H7 (cell line): ENCODE measurements at regions not wholly inside any gene's neighbourhood (a gene's known extent, or its start where the extent isn't known, plus 50 kb on each side); places are given as distances from the start of the nearest gene placed in this dataset.
"Not testable (repeated sequence)": the region's sequence is repeated elsewhere in the genome, so short reads cannot be mapped to it uniquely, and the experiment has no call there.

Experiments used
- DNase-seq: peaks from one replicate; pipeline ENCODE4 v3.0.0; 2012
- H3K27me3 ChIP-seq: 2 replicates; pipeline ENCODE4 v1.6.0; 2011; ENCODE audit warnings: mild to moderate bottlenecking, low read length; ENCODE audit not compliant: control insufficient read depth, insufficient read depth
- H3K36me3 ChIP-seq: replicated peaks from 2 replicates; pipeline ENCODE4 v1.5.1; 2011; ENCODE audit warnings: low read length; ENCODE audit not compliant: control insufficient read depth, insufficient read depth
- H3K4me3 ChIP-seq: 2 replicates; pipeline ENCODE4 v1.5.1; 2011; ENCODE audit warnings: low read depth, mild to moderate bottlenecking, control low read depth, low read length, moderate library complexity; ENCODE audit not compliant: insufficient read depth

DNA sequence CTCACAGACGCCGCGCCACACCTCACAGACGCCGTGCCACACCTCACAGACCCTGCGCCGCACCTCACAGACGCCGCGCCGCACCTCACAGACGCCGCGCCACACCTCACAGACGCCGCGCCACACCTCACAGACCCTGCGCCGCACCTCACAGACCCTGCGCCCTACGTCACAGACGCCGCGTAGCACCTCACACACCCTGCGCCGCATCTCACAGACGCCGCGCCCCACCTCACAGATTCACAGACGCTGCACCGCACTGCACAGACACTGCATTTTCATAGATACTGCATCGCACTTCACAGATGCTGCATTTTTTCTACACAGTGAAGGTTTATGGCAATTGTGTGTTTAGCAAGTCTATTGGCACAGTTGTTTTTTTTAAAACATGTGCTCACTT, 657.8 kb downstream of the TRIML1 start:
- not testable (repeated sequence) for H3K36me3 ChIP-seq, H3K4me3 ChIP-seq, DNase-seq, H3K27me3 ChIP-seq

DNA sequence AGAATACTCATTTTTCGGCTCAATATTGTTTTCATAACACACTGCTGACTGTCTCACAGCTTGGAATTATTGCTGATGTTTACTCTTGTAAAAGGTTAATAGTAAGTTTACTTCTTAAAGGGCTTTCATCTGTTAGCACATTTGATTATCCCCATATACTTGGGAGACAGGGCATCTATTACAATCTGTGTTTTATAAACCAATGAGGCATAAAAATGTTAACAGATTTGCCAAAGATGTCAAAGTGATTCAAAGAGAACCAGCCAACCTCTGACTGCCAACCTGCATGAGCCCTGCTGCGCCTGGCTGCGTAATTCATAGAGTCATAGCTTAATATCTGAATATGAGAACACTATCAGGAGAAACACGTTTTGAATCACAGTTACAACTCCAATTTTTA, 665.6 kb downstream of the TRIML1 start:
- DNase-seq, result no peak
- H3K36me3 ChIP-seq, result no peaks in the 10 kb centered on the region
- H3K4me3 ChIP-seq, result no peak overlapping the region
- H3K27me3 ChIP-seq, result no peaks in the 10 kb centered on the region

DNA sequence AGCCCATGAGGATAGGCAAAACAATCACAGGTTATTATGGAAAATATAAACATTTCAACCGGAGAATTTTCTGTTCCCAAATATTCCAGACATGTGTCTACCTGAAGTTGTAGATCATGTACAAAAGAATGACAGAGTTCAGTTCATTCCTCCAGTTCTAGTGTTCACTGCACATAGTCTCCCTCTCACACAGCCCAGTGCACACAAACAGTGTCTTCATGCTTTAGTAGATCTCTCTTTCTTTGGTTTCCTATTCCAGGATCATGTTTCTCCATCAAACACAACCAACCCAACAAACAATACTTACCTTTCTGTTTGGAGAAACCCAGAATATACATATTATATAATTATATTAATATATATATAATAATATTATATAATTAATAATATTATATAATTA, 671.9 kb downstream of the TRIML1 start:
- H3K4me3 ChIP-seq, result no peak overlapping the region
- no peak for DNase-seq
- no peaks in the 10 kb centered on the region for H3K36me3 ChIP-seq
- H3K27me3 ChIP-seq, result no peaks in the 10 kb centered on the region

DNA sequence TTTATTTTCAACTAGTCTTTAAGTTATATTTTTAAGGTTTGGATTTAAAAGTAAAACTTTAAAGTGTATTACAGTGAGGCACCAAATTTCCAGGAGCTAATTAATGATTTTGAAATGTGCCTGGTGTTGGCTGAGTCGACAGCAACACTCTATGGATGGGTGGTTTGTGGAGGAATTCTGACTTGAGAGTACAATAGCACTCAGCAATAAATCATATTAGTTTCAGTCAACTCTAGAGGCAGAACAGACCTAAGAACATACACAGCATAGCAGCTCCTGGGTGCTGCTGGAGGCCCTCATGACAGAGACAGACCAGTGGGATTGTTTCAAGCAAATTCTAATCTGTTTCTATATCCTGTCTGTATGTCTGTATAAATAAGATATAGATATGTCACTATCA, 673.4 kb downstream of the TRIML1 start:
- H3K4me3 ChIP-seq, result no peak overlapping the region
- no peak for DNase-seq
- H3K27me3 ChIP-seq, result no peaks in the 10 kb centered on the region
- no peaks in the 10 kb centered on the region for H3K36me3 ChIP-seq

DNA sequence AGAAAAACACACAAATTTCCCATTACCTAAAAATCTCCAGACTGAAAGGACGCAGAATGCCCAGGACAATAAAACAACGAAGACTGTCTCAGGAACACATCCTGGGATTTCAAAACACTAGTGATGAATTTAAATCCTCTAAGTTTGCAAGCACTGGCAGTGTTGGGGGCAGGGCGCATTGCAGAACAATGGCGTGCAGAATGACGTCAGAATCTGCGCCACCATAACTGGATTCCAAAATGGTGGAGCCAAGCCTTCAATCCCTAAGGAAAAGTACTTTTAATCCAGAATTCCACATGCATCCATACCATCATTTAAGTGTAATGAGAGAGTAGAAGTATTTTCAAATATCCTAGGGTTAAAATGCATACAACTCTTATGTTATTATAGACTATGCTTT, 679.1 kb downstream of the TRIML1 start:
- no peak overlapping the region for H3K4me3 ChIP-seq
- H3K27me3 ChIP-seq, result no peaks in the 10 kb centered on the region; the same call in 1 of the 2 replicates
- H3K36me3 ChIP-seq, result no peaks in the 10 kb centered on the region
- no peak for DNase-seq

DNA sequence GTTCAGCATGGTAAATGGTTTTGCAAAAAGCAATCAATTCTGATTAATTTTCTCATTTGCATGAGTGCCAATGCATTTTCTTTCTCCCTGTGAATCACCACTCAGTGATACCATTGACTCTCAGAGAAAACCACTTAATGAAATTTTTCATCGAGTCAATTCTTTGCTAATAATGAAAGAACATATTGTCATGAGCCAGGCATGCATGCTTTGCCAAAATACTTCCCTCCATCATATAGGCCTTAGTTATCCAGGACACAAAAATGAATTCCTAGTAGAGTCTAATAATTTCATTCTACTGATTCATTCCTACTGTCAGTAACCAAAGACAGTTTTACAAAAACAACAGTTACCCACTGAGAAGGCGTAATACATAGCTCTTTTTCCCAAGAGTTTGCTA, 680.0 kb downstream of the TRIML1 start:
- DNase-seq, result no peak
- Histone ChIP-seq H3K4me3 (no peak overlapping the region), H3K27me3 (no peaks in the 10 kb centered on the region; the same call in 1 of the 2 replicates), H3K36me3 (no peaks in the 10 kb centered on the region)

DNA sequence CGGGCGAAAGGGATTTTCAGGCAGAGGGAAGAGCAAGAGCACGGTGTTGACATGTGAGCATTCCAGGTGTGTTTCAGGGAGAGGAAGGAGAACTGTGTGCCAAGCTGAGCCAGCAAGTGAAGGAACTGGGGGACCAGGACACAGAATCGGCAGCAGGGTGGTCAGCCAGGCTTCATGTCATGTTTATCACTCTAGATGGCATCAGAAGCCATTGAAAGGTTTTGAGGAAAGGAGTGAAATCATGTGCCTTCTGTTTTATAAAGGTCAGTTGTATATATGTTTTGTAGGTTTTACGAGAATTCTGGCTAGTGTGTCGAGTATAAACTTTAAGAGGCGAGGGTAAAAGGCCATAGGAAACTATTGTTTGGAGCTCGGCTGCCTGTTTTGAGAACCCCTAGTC, 682.3 kb downstream of the TRIML1 start:
- Histone ChIP-seq H3K4me3 (no peak overlapping the region), H3K36me3 (no peaks in the 10 kb centered on the region), H3K27me3 (no peaks in the 10 kb centered on the region; the same call in 1 of the 2 replicates)
- no peak for DNase-seq

DNA sequence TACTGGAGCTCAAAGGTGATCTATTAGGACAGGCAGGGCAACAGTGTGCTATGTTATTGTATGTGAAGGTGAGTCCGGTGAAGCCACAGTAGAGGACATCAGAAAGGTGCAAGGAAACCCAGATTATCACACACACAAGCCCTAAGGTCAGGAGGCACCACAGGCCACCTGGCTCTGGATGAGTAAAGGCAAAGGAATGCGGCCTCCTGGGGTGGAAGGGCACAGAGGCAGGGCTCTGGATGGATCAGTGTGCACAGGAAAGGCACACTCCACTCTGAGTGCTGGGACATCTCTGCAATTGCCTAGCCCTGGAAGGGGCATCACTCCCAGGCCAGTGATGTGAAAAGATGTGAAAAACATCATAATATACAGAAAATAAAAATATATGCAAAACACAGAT, 683.5 kb downstream of the TRIML1 start:
- peak; percentile 41 for DNase-seq
- Histone ChIP-seq H3K36me3 (no peaks in the 10 kb centered on the region), H3K27me3 (no peaks in the 10 kb centered on the region; the same call in 1 of the 2 replicates), H3K4me3 (no peak overlapping the region)

DNA sequence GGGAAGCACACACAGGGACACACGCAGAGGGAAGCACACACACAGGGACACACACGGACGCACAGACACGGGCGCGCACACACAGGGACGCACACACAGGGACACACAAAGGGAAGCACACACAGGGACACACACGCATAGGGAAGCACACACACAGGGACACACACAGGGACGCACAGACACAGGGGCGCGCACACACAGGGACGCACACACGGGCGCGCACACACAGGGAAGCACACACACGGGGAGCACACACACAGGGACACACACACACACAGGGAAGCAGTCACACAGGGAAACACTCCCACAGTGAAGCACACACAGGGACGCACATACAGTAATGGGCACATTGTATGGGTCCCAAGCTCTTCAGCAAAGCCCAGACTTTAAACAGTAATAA, 685.3 kb downstream of the TRIML1 start:
- no peak for DNase-seq
- H3K36me3 ChIP-seq, result no peaks in the 10 kb centered on the region
- H3K4me3 ChIP-seq, result no peak overlapping the region
- H3K27me3 ChIP-seq, result no peaks in the 10 kb centered on the region; the same call in 1 of the 2 replicates

DNA sequence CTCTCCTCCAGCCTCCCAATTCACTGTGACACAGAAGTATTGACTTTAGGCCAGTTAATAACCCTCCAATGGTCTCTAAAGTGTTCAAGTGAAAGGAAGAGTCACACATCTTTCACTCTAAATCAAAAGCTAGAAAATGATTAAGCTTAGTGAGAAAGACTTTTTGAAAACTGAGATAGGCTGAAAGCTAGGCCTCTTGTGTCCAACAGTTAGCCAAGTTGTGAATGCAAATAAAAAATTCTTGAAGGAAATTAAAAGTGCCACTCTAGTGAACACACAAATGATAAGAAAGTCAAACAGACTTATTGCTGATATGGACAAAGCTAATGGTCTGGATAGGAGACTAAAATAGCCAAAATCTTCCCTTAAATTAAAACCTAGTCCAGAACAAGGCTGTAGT, 687.2 kb downstream of the TRIML1 start:
- no peaks in the 10 kb centered on the region for H3K27me3 ChIP-seq
- no peaks in the 10 kb centered on the region for H3K36me3 ChIP-seq
- DNase-seq, result no peak
- no peak overlapping the region for H3K4me3 ChIP-seq

DNA sequence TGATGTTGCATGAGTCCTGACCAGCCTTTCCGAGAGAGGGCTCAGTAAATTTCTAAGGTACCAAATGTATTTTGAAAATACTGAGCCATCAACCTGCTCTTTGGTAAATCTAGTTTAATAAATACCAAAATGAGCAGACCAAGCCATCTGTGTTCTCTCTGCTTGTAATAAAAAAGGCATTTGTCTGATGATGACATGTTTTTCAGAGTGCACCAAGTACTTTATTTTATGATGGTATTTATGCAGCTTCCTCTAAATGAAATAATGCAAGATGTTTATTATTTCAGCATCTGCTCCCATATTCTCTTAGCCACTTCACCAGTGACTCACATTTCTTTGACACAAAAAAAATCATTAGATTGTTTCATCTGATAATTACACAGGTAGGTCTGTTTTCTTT, 700.5 kb downstream of the TRIML1 start:
- no peaks in the 10 kb centered on the region for H3K27me3 ChIP-seq
- no peak overlapping the region for H3K4me3 ChIP-seq
- no peaks in the 10 kb centered on the region for H3K36me3 ChIP-seq
- DNase-seq, result no peak

DNA sequence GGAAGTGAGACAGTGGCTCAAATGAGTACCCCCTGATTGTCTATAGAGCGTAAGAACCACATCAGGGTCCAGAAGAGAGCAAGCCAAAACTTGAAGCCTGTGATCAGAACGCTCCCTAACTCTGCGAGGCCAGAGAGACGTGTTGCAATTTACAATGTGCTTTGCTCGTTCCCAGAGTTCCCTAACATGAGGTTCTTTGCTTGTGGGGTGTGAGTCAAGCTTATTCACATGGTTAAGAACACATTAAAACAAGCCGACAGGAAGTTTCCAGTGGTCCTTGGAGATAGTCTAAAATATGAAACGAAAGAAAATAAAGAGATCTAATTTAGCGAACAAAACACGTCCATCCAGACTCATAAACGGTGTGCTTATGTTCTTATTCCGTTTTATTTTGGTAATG, 702.3 kb downstream of the TRIML1 start:
- Histone ChIP-seq H3K27me3 (no peaks in the 10 kb centered on the region), H3K4me3 (no peak overlapping the region), H3K36me3 (no peaks in the 10 kb centered on the region)
- no peak for DNase-seq

DNA sequence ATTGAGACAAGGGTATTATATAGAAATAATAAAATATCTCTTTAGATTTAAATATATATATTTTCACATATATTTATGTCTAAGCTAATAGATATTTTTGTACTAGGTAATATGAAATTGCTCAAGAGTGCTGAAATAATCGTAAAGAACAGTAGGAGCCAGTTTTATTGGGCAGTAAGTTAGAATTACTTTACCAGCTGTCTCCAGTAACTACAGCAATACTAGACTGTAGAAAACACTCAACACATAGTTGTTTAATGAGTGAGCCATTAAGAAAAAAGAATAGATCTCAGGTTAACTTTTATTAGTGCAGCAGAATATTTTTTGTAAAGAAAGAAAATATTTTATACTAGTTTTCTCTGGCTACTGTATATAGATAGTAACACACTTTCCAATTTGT, 715.2 kb downstream of the TRIML1 start:
- Histone ChIP-seq H3K4me3 (no peak overlapping the region), H3K27me3 (no peaks in the 10 kb centered on the region), H3K36me3 (no peaks in the 10 kb centered on the region)
- no peak for DNase-seq

DNA sequence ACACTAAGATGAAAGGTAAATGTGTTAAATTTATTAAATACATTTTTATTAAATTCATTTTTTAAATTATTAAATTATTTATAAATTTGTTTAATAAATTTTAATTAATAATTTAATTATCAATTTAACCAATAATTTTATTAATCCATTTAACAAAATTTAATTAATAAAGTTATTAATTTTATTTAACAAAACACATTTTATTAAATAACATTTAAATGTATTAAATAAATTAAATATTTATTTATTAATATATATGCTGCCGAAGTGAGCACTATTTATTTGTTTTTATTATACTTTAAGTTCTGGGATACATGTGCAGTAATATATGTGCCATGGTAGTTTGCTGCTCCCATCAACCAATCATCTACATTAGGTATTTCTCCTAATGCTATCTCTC, 719.5 kb downstream of the TRIML1 start:
- H3K4me3 ChIP-seq, result no peak overlapping the region
- H3K27me3 ChIP-seq, result no peaks in the 10 kb centered on the region
- H3K36me3 ChIP-seq, result no peaks in the 10 kb centered on the region
- DNase-seq, result no peak

DNA sequence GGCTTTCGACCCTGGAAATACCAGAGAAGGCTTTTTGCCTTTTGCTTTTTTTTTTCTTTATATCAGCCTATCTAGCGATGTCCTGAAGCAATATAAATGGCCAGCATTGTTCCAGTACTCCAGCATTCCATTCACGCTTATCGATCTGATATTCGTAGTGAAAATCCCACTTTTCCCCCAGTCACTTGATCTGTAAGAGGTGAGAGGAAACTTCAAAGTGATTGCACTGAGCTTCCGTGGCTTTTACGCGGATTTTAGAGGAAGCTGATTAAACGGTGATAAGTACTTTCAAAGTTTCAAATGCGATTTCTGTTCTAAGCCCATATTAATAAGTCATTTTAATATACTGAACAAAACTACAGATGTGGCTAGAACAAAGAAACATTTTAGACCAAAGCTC, 725.5 kb downstream of the TRIML1 start:
- no peak for DNase-seq
- Histone ChIP-seq H3K27me3 (no peaks in the 10 kb centered on the region), H3K36me3 (no peaks in the 10 kb centered on the region), H3K4me3 (no peak overlapping the region)

DNA sequence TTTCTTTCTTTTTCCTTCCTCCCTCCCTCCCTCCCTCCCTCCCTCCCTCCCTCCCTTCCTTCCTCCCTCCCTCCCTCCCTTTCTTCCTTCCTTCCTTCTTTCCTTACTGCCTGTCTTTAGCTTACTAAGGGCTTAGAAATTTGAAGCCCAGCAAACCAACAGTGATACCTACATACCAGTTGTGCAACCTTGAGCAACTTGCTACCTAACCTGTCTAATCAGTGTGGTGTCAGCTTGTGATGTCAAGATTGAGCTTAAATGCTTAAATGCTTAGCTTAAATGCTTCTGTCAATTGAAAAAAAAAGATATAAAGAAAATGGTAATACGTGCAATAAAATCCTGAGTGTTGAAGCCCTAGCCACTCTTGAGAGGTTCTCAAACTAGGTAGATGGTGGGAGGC, 728.6 kb downstream of the TRIML1 start:
- no peaks in the 10 kb centered on the region for H3K27me3 ChIP-seq
- DNase-seq, result no peak
- H3K4me3 ChIP-seq, result no peak overlapping the region
- no peaks in the 10 kb centered on the region for H3K36me3 ChIP-seq
